ENCODE measurements at regions not wholly inside any gene's neighbourhood (a gene's known extent, or its start where the extent isn't known, plus 50 kb on each side); places are given as distances from the start of the nearest gene placed in this dataset.
A peak's percentile ranks its signal among the peaks of the same experiment; 100 is the strongest.

- Mint-ChIP-seq H3K27me3 (ENCODE audit: low read depth) (no peaks in the 10 kb centered on the region), H3K36me3 (peaks cover 7% of the 10 kb centered on the region), H3K9me3 (peaks cover 31% of the 10 kb centered on the region), H3K4me1 (peaks cover 20% of the 10 kb centered on the region), H3K27ac (peak overlapping the region; percentile 59), H3K4me3 (no peak overlapping the region)
- no peak for DNase-seq (ENCODE audit: low spot score in 2 of 2, unreplicated experiment in 2 of 2)
- TF ChIP-seq CTCF (IDR thresholded peaks at IDR 0.05; ENCODE audit: unreplicated experiment) = peak; percentile 93
These were observed 175.1 kb upstream of the DAB2 start for GRCh38 chr5:39599721-39600431.

GRCh38 chr5:39598661-39599248 lies 174.0 kb upstream of the DAB2 start:
- Mint-ChIP-seq H3K4me1 (peaks cover 15% of the 10 kb centered on the region), H3K27ac (no peak overlapping the region), H3K4me3 (no peak overlapping the region), H3K9me3 (peaks cover 39% of the 10 kb centered on the region), H3K36me3 (peaks cover 10% of the 10 kb centered on the region), H3K27me3 (ENCODE audit: low read depth) (no peaks in the 10 kb centered on the region)
- no peak for TF ChIP-seq CTCF (IDR thresholded peaks at IDR 0.05; ENCODE audit: unreplicated experiment)
- DNase-seq (ENCODE audit: low spot score in 2 of 2, unreplicated experiment in 2 of 2) = no peak

GRCh38 chr5:39588179-39588578 lies 163.4 kb upstream of the DAB2 start:
- no peak for TF ChIP-seq CTCF (IDR thresholded peaks at IDR 0.05; ENCODE audit: unreplicated experiment)
- Mint-ChIP-seq H3K27ac (no peak overlapping the region), H3K4me3 (no peak overlapping the region), H3K27me3 (ENCODE audit: low read depth) (no peaks in the 10 kb centered on the region), H3K9me3 (peaks cover 4% of the 10 kb centered on the region), H3K4me1 (peaks cover 23% of the 10 kb centered on the region), H3K36me3 (no peaks in the 10 kb centered on the region)
- no peak for DNase-seq (ENCODE audit: low spot score in 2 of 2, unreplicated experiment in 2 of 2)

GRCh38 chr5:39587675-39588074 lies 162.9 kb upstream of the DAB2 start:
- no peaks in the 10 kb centered on the region for H3K27me3 Mint-ChIP-seq (ENCODE audit: low read depth)
- DNase-seq (ENCODE audit: low spot score in 2 of 2, unreplicated experiment in 2 of 2) = no peak
- H3K9me3 Mint-ChIP-seq = peaks cover 4% of the 10 kb centered on the region
- H3K36me3 Mint-ChIP-seq = no peaks in the 10 kb centered on the region
- no peak overlapping the region for H3K4me3 Mint-ChIP-seq
- H3K27ac Mint-ChIP-seq = no peak overlapping the region
- peaks cover 23% of the 10 kb centered on the region for H3K4me1 Mint-ChIP-seq
- TF ChIP-seq CTCF (IDR thresholded peaks at IDR 0.05; ENCODE audit: unreplicated experiment) = no peak

GRCh38 chr5:39586185-39586584 lies 161.4 kb upstream of the DAB2 start:
- Mint-ChIP-seq H3K9me3 (peaks cover 4% of the 10 kb centered on the region), H3K27me3 (ENCODE audit: low read depth) (no peaks in the 10 kb centered on the region), H3K4me1 (peaks cover 27% of the 10 kb centered on the region), H3K4me3 (no peak overlapping the region), H3K27ac (peak overlapping the region; percentile 34), H3K36me3 (no peaks in the 10 kb centered on the region)
- DNase-seq (ENCODE audit: low spot score in 2 of 2, unreplicated experiment in 2 of 2) = no peak
- no peak for TF ChIP-seq CTCF (IDR thresholded peaks at IDR 0.05; ENCODE audit: unreplicated experiment)

Measured in mesothelial cell of epicardium (in vitro differentiated cells).